Keratinocyte (primary cell): ENCODE measurements at regions not wholly inside any gene's neighbourhood (a gene's known extent, or its start where the extent isn't known, plus 50 kb on each side); places are given as distances from the start of the nearest gene placed in this dataset.

ENCODE experiments used
- DNase-seq: peaks from one replicate; pipeline ENCODE4 v3.0.0-alpha.2; 2011; ENCODE audit warnings: low read depth, missing footprints, low spot score
- FAIRE-seq: peaks from 2 replicates; lab custom pipeline; 2011; peaks lifted over from hg19 to GRCh38; lab: Jason Lieb, UNC
- H2AFZ ChIP-seq: 2 replicates; pipeline ENCODE4 v1.6.0; 2012; ENCODE audit warnings: low read length, control low read depth, inconsistent platforms; ENCODE audit not compliant: control insufficient read depth
- H3K27ac ChIP-seq: 2 replicates; pipeline ENCODE4 v1.5.1; 2011; ENCODE audit warnings: low read length; ENCODE audit not compliant: control insufficient read depth, insufficient read depth
- H3K27me3 ChIP-seq: 3 replicates; pipeline ENCODE4 v1.6.0; 2011; ENCODE audit warnings: low read length; ENCODE audit not compliant: control insufficient read depth, insufficient read depth; ENCODE audit errors: extremely low read depth
- H3K36me3 ChIP-seq, 2 experiments: 2 replicates in 1 of 2; 3 replicates in 1 of 2; pipeline ENCODE4 v1.5.1; 2011; ENCODE audit warnings: low read length in 2 of 2, mild to moderate bottlenecking in 1 of 2; ENCODE audit not compliant: control insufficient read depth in 2 of 2, insufficient read depth in 2 of 2; ENCODE audit errors: extremely low read depth in 1 of 2
- H3K4me1 ChIP-seq: 3 replicates; pipeline ENCODE4 v1.5.1; 2011; ENCODE audit warnings: low read length; ENCODE audit not compliant: control insufficient read depth, insufficient read depth; ENCODE audit errors: extremely low read depth
- H3K4me2 ChIP-seq: 3 replicates; pipeline ENCODE4 v1.6.0; 2011; ENCODE audit warnings: low read depth, low read length; ENCODE audit not compliant: control insufficient read depth, insufficient read depth; ENCODE audit errors: extremely low read depth
- H3K4me3 ChIP-seq, 3 experiments: fragments of 200-600 bp in 1 of 3; sonication (generic) in 1 of 3; 2 replicates in 2 of 3; 3 replicates in 1 of 3; pipeline ENCODE4 v1.5.1; 2011 to 2016; ENCODE audit warnings: low read length in 3 of 3, mild to moderate bottlenecking in 3 of 3, control low read depth in 2 of 3, inconsistent platforms in 1 of 3, low read depth in 1 of 3, mixed read lengths in 1 of 3, mixed run types in 1 of 3, moderate library complexity in 1 of 3; ENCODE audit not compliant: control insufficient read depth in 2 of 3, insufficient read depth in 2 of 3; ENCODE audit errors: extremely low read depth in 1 of 3
- H3K79me2 ChIP-seq: 2 replicates; pipeline ENCODE4 v1.6.0; 2012; ENCODE audit warnings: low read length; ENCODE audit not compliant: control insufficient read depth, insufficient read depth
- H3K9ac ChIP-seq: 3 replicates; pipeline ENCODE4 v1.6.0; 2011; ENCODE audit warnings: low read length; ENCODE audit not compliant: control insufficient read depth, insufficient read depth; ENCODE audit errors: extremely low read depth
- H3K9me1 ChIP-seq: 3 replicates; pipeline ENCODE4 v1.6.0; 2011; ENCODE audit warnings: low read length; ENCODE audit not compliant: control insufficient read depth, insufficient read depth; ENCODE audit errors: extremely low read depth
- H3K9me3 ChIP-seq: 2 replicates; pipeline ENCODE4 v1.5.1; 2012; ENCODE audit warnings: low read depth, low read length; ENCODE audit not compliant: control insufficient read depth
- H4K20me1 ChIP-seq: 3 replicates; pipeline ENCODE4 v1.6.0; 2011; ENCODE audit warnings: low read length; ENCODE audit not compliant: control insufficient read depth, insufficient read depth; ENCODE audit errors: extremely low read depth
- CTCF ChIP-seq, 3 experiments: IDR thresholded peaks in 1 of 3; conservative IDR thresholded peaks in 1 of 3; optimal IDR thresholded peaks in 1 of 3; 2 replicates in 2 of 3; 3 replicates in 1 of 3; pipeline versions ENCODE3 to v1.5.1; 2011; ENCODE audit warnings: low read length in 3 of 3, mild to moderate bottlenecking in 3 of 3, moderate library complexity in 2 of 3, control low read depth in 1 of 3, inconsistent platforms in 1 of 3; ENCODE audit not compliant: insufficient read depth in 2 of 3; ENCODE audit errors: extremely low read depth in 1 of 3
- EZH2 ChIP-seq: IDR thresholded peaks from one replicate; pipeline ENCODE4 v1.6.1; 2012; ENCODE audit warnings: inconsistent platforms, mild to moderate bottlenecking, low read length, moderate library complexity
- dilution Hi-C: fragments of 300-500 bp; cut with MboI; formaldehyde crosslinking; loops from one replicate; pipeline ENCODE4 v1.7.0; 2020; ENCODE audit warnings: low sequenced_read_pairs; ENCODE audit not compliant: extremely low pct_ligation_motif_present

DNA sequence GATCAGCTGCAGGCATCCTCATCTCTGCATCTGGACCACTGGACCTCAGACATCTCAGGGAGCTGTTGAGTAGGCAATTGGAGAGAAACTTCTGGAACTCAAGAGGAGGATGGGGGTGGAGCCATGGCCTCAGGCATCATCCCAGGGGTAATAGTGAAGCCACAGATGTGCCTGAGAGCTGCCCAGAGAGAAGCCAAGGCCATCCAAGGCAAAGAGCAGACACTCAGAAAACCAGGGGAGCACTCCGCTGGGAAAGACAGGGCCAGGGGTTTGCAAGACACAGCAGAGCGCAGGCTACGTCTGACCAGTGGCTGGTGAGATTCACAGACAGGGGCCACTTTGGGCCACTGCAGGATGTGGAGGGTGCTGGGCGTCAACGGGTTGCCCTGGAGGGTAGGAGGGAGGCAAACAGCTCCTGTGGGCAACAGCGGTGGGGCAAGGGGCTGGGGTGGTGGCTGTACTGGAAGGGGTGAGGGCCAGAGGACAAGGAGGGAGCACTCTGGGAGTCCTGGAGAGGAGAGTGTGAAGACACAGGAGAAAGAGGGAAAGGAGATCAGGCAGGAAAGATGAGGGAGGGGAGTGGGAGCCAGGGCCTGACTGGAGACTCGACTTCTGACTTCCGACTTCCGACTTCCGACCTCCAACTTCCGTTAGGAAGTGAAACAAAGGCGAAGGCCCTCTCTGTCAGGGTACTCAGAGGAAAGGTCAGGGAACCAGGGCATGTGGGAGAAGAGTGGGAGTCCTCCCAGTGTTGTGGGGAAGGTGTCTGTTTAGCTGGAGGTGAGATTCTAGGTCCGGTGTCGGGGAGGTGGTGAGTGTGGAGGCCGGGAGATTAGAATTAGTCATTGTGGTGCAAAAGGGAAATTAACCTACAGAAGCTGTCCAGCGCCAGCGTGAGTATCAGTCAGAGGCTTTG lies 69.7 kb upstream of the ANTXRL start:
- Histone ChIP-seq H3K4me3 (no peak overlapping the region), H3K79me2 (no peaks in the 10 kb centered on the region), H2AFZ (no peak overlapping the region), H3K27me3 (peaks cover 3% of the 10 kb centered on the region), H3K9me1 (no peaks in the 10 kb centered on the region), H4K20me1 (no peaks in the 10 kb centered on the region), H3K36me3 (no peaks in the 10 kb centered on the region), H3K27ac (no peak overlapping the region), H3K4me1 (no peaks in the 10 kb centered on the region), H3K9me3 (no peaks in the 10 kb centered on the region), H3K4me2 (no peak overlapping the region), H3K9ac (no peak overlapping the region)
- DNase-seq, result no peak
- TF ChIP-seq EZH2 (no peak), CTCF (optimal IDR thresholded peaks at IDR 0.05 in 1 of 3, IDR thresholded peaks at IDR 0.05 in 1 of 3, conservative IDR thresholded peaks at IDR 0.05 in 1 of 3; ENCODE audit: extremely low read depth in 1 of 3, insufficient read depth in 2 of 3, low read length in 3 of 3) (no peak)
- FAIRE-seq, result no peak
- dilution Hi-C loops, result no loop called here

- TF ChIP-seq EZH2 (no peak), CTCF (optimal IDR thresholded peaks at IDR 0.05 in 1 of 3, IDR thresholded peaks at IDR 0.05 in 1 of 3, conservative IDR thresholded peaks at IDR 0.05 in 1 of 3; ENCODE audit: extremely low read depth in 1 of 3, insufficient read depth in 2 of 3, low read length in 3 of 3) (no peak)
- Histone ChIP-seq H3K27me3 (peaks cover 3% of the 10 kb centered on the region), H2AFZ (no peak overlapping the region), H3K4me2 (no peak overlapping the region), H3K4me1 (no peaks in the 10 kb centered on the region), H3K36me3 (no peaks in the 10 kb centered on the region), H3K4me3 (no peak overlapping the region), H3K9ac (no peak overlapping the region), H4K20me1 (no peaks in the 10 kb centered on the region), H3K9me3 (no peaks in the 10 kb centered on the region), H3K9me1 (no peaks in the 10 kb centered on the region), H3K79me2 (no peaks in the 10 kb centered on the region), H3K27ac (no peak overlapping the region)
- dilution Hi-C loops, result no loop called here
- DNase-seq (no peak), FAIRE-seq (no peak)
These were observed 68.9 kb upstream of the ANTXRL start for GRCh38 chr10:46217752-46218453.
